GM19240 (cell line): ENCODE measurements at regions not wholly inside any gene's neighbourhood (a gene's known extent, or its start where the extent isn't known, plus 50 kb on each side); places are given as distances from the start of the nearest gene placed in this dataset.

ENCODE experiments used
- DNase-seq: peaks from one replicate; pipeline ENCODE4 v3.0.0; 2011; ENCODE audit warnings: low spot score; ENCODE audit not compliant: insufficient read length

GRCh38 chr3:99442599-99442998 is 195.8 kb upstream of the COL8A1 start:
- no peak for DNase-seq

GRCh38 chr3:99439892-99440291 is 198.5 kb upstream of the COL8A1 start:
- DNase-seq = no peak

GRCh38 chr3:99434190-99434589 is 204.2 kb upstream of the COL8A1 start:
- no peak for DNase-seq

- DNase-seq = no peak
These were observed 207.9 kb upstream of the COL8A1 start for GRCh38 chr3:99430348-99431134.

GRCh38 chr3:99429502-99429901 is 208.9 kb upstream of the COL8A1 start:
- DNase-seq = no peak

- no peak for DNase-seq
These were observed 212.5 kb upstream of the COL8A1 start for GRCh38 chr3:99425930-99426329.

GRCh38 chr3:99419116-99419515 is 219.3 kb upstream of the COL8A1 start:
- DNase-seq = no peak

- no peak for DNase-seq
These were observed 219.7 kb upstream of the COL8A1 start for GRCh38 chr3:99418709-99419108.

GRCh38 chr3:99418209-99418635 is 220.2 kb upstream of the COL8A1 start:
- no peak for DNase-seq

- no peak for DNase-seq
These were observed 224.9 kb upstream of the COL8A1 start for GRCh38 chr3:99413504-99413903.

- DNase-seq = no peak
These were observed 227.5 kb upstream of the COL8A1 start for GRCh38 chr3:99410789-99411311.

- no peak for DNase-seq
These were observed 228.4 kb upstream of the COL8A1 start for GRCh38 chr3:99409961-99410360.

GRCh38 chr3:99407257-99407656 is 231.1 kb upstream of the COL8A1 start:
- no peak for DNase-seq

GRCh38 chr3:99402755-99403154 is 235.6 kb upstream of the COL8A1 start:
- DNase-seq = no peak

GRCh38 chr3:99400352-99400751 is 238.0 kb upstream of the COL8A1 start:
- no peak for DNase-seq

GRCh38 chr3:99396651-99397275 is 241.6 kb upstream of the COL8A1 start:
- DNase-seq = no peak

GRCh38 chr3:99394831-99395778 is 243.3 kb upstream of the COL8A1 start:
- no peak for DNase-seq

- no peak for DNase-seq
These were observed 244.4 kb upstream of the COL8A1 start for GRCh38 chr3:99393961-99394360.

- no peak for DNase-seq
These were observed 249.6 kb upstream of the COL8A1 start for GRCh38 chr3:99388780-99389179.

GRCh38 chr3:99384596-99384995 is 253.8 kb upstream of the COL8A1 start:
- DNase-seq = no peak

- DNase-seq = no peak
These were observed 261.5 kb upstream of the COL8A1 start for GRCh38 chr3:99376926-99377325.

- no peak for DNase-seq
These were observed 264.6 kb upstream of the COL8A1 start for GRCh38 chr3:99373846-99374210.
